Activated naive CD4-positive, alpha-beta T cell treated with Interleukin-2 at 50 U/mL for 16 hours (primary cell): ENCODE measurements at regions not wholly inside any gene's neighbourhood (a gene's known extent, or its start where the extent isn't known, plus 50 kb on each side); places are given as distances from the start of the nearest gene placed in this dataset.

ENCODE experiments used
- DNase-seq: peaks from one replicate; pipeline ENCODE4 v3.0.0-alpha.2; 2020

GRCh38 chr6:9647599-9647998 is 767.3 kb downstream of the TFAP2A start:
- DNase-seq: no peak

DNA sequence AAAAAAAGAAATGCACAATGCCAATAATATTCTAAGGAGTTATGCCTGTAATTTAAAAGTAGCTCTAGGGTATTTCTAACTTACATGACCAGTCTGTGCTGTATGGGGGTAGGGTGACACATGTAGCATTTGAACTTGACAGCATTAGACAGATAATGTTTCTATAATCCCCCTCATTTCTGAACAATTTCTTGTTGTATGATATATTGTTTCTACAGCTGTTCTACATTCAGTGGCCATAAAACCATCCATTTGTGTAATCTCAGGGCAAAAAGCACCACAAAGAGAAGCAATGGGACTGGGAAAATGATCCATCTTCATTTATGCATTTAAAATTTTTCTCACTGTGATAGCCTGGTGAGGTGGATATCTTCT is 767.8 kb downstream of the TFAP2A start:
- no peak for DNase-seq

- no peak for DNase-seq
Observed at GRCh38 chr6:9646342-9647070, 768.4 kb downstream of the TFAP2A start.

DNA sequence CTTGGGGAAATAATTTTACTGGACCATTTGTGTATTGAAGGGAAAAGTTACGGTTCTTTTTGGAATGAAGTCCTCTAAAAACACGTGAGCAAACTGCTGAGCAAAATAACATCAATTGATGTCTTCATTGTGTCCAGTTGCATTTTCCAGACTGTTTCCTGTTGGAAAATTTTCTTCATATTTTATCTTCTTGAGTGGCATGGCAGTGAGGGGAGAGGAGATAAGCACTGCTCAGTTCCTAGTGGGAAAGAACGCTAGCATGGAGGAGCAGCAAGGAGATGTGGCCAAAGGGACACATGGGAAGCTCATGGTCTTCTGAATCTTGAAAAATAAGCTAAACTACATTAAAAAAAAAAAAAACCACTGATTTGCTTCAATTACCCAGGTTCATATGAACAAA is 776.0 kb downstream of the TFAP2A start:
- no peak for DNase-seq

- no peak for DNase-seq
Observed at GRCh38 chr6:9634776-9635175, 780.1 kb downstream of the TFAP2A start.

GRCh38 chr6:9632026-9632425 is 782.8 kb downstream of the TFAP2A start:
- DNase-seq: no peak

DNA sequence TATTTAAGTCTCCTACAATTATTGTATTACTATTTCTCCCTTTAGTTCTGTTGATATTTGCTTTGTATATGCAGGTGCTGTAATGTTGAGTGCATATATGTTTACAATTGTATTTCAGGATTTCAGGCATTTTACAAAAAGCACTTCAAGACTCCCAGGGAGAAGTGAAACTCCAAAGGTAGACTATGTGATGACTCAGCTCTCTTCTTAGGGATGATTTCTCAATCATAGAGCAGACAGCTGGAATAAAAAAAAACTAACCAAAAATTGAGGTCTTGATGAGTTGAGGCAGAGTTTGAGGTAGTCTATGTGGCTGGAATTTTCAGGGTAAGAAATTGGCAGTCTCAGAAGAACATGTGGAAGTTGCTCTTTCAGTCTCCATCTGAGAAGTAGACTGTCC is 786.1 kb downstream of the TFAP2A start:
- DNase-seq: no peak

- DNase-seq: no peak
Observed at GRCh38 chr6:9627916-9628315, 787.0 kb downstream of the TFAP2A start.

DNA sequence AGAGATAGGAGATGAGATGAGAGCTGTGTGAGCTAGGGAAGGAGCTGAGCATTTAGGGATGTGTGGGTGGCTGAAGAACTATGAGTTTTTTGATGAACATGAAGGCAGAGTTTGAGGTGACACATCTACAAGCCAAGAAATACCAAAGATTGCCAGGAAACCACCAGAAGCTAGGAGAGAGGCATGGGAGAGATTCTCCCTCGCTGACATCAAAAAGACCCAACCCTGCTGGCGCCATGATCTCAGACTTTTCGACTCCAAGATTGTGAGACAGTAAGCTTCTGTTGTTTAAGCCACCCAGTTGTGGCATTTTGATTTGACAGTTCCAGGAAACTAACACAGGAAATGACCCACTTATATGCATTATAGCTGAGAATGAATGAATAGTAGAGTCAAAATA is 790.9 kb downstream of the TFAP2A start:
- no peak for DNase-seq

DNA sequence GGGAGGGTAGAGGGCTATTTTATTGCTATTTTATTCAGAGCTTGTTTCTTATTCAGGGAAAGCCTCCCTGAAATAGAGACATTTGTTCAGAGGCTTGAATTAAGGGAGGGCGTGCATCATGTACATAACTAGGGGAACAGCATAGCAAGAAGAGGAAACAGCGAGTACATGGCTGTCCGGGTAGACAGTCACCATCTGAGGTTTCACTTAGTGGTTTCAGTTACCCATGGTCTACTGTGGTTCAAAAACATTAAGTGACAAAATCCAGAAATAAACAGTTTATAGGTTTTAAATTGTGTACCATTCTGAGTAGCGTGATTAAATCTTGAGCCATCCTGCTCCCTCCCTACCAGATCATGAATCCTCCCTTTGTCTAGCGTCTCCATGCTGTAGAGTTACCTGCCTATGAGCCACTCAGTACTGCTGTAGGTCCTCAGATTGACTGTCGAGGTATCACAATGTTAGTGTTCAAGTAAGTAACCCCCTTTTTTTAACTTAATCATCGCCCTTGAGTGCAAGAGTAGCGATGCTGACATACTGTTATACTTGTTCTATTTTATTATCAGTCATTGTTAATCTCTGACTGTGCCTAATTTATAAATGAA is 791.5 kb downstream of the TFAP2A start:
- DNase-seq: no peak

DNA sequence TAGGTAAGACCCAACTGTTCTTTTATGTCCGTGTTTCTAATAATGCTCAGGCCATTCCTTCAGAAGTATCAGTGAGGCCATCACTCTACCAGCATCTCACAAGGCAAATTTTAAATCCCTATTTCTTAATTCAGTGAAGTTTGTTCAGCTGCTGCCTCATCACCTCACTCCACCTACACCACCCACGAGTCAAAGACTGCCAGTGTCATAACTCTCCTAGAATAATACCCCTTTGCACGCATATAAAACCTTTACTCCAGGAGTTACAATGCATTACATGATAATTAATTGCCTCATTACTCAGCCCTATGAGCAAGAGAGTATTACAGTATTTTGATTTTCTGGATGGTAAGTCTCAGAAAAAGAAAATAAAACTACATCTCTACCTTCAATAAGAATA is 793.6 kb downstream of the TFAP2A start:
- no peak for DNase-seq

DNA sequence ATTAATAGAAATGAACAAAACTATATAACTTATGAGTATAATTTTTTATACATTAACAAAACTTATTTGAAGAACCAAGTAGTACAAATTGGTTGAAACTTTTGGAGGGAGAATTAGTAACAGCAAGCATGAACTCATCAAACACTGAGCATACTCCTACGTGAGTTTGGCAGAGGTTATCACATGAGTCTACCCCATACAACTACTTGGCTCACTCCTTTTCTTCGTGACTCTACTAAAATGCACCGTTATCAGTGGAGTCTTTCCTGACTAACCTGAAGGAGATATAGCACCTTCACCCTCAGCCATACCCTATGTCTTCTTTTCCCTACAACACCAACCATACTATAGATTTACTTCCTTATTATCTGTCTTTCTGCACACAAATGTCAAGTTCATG is 794.2 kb downstream of the TFAP2A start:
- DNase-seq: no peak

DNA sequence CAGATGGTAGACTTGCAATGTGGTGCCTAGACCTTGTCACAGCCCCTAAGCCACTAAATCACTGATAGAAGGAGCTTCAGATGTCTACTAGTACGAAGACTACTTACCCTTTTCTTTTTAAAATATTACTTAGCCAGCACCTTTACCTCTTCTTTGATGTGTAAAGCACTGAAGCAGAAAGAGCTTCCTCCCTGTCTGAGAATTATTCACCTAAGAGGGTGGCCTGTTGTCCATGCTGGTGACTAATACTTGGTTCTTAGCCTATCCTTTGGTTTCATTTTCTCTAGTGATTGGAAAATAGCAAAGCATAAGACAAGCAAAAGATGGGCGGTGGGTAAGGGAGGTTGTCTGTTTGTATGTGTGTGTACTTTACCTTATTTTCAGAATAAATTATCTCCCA is 794.6 kb downstream of the TFAP2A start:
- no peak for DNase-seq

DNA sequence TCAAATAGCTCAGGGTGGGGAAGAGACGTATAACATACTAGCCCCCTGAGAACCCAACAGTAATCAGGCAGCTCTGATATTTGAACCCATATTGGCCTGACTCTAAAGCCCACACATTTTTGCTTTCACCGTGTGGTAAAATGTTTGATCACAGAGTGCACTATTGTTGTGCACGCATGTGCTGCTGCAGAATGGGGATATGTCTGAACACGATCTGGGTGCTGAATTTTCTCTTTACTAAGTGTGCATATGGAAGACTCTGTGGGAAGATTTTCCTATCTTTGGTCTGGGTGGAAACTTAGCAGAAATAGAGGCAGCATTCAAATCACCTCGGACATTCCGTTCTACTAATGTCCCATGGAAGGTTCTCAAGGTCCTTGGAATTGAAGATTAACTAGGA is 800.1 kb downstream of the TFAP2A start:
- DNase-seq: no peak

DNA sequence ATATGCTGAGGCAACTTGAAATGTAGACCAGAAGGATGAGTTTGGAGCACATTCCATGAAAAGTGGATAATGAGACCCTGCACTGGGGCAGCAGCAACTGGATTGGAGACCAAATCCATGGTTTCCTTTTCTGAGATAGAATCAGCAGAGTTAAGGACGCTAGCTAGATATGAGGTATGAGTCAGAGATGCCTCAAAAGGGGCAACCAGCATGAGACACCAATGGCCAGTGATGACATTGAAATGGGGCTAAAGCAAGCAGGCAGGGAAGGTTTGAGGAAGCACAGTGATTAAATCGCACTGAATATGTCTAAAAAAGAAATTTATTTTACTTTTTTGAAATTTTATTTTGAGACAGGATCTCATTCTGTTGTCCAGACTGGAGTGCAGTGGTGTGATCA is 802.4 kb downstream of the TFAP2A start:
- DNase-seq: no peak

DNA sequence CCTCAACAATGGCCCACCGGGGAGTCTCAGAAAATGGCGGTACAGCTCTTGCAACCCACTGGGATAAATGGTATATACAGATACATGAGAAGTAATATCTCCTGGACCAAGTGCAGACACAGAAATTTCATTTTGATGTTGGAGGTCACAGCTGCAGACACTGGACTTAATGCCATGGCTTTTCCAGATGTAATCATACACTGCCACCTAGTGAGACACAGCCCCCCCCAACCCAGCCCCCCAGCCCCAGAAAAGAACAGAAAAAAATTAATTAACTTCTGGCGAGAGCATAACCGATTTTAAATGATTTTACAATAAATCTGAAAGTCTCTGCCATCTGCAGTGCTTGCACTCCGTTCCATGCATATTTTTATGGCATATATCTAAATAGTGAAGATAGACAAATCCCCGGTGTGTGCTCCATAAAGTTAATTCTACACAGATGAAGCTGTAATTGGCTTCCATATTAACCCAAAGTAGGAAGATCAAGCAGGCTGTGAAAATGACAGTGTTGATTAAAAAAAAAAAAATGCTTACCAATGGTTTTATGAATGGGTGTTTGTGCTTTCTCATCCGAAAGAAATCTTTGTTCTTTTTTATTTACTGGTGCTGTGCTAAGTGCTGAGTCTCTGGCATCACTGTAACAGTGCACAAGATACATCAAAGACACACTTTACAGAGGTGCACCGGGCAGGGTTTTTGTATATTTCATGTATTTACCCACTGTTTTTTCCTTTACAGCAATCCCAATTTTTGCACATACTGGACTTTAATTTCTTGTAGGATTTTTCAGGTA is 804.1 kb downstream of the TFAP2A start:
- DNase-seq: no peak

DNA sequence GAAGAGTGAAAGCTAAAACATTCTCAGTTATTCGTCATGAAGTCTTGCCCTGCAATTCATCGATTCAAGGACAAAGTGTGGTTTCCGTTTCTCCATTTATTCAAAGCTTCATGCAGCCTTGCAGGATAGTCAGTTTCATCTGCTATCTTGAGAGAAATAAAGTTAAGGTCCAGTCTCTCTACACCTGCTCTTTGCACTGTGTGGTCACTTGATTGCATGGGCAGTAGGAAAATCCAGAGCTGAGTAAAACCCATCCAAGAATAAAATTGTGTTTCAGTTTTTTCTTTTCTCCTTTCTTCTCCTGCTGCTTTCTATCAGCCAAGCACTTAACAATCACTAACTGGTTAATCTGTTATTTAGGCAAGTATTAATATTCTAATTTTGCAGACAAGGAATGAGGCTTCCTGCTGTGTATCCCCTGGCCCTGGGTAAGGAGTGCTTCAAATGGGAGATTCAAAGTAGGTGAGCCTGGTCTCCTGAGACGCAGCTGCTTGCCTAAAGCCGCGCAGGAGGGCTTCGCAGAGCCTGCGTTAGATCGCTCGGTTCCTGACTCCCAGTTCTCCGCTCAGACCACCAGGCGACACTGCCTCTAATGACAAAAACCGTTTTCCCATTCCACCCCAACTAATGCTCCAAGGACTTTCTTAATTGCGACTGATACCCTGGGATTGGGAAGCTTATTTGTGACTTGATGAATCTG is 808.3 kb downstream of the TFAP2A start:
- DNase-seq: no peak

GRCh38 chr6:9594746-9595145 is 820.1 kb downstream of the TFAP2A start:
- no peak for DNase-seq

- no peak for DNase-seq
Observed at GRCh38 chr6:9593554-9593953, 821.3 kb downstream of the TFAP2A start.

DNA sequence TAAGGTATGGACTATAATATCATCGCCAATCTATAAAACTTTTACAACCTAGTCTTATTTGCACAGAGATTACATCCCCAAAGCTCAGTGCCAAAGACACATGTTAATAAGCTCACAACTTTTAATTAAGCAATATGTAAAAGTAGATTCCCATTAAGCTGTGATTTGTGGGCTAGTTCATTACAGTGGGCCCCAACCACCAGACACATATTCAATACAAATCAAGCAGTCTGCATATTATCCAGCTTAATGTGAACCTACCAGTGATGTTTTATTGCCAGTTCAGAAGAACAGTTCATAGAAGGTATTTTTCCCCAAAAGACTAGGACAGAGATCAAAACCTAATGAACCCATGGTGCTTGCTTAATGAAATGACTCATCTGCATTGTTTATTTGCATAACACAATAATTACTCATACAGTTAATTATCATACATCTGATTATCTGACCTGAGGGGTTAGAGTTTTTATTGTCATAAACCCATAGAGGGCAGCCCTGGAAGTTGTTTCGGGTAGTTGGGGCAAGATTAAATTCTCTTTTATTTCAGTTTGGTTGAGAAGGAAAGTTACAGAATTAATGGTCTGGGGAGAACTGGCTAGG is 831.0 kb downstream of the TFAP2A start:
- no peak for DNase-seq

GRCh38 chr6:9581155-9581554 is 833.7 kb downstream of the TFAP2A start:
- DNase-seq: no peak

DNA sequence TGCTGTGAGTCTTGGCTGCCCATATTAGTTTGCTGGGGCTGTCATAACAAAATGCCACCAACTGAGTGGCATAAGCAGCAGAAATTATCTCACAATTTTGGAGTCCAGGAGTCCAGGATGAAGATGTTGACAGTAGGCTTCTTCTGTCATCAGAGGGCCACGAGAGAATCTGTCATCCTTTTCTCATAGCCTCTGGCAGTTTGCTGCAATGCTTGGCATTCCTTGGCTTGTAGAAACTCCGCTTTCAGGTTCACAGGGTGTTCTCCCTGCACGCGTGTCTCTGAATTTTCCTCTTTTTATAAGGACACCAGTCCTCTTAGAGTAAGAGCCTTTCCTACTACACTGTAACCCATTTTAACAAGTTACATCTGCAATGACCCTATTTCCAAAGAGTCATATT is 838.4 kb downstream of the TFAP2A start:
- DNase-seq: no peak

DNA sequence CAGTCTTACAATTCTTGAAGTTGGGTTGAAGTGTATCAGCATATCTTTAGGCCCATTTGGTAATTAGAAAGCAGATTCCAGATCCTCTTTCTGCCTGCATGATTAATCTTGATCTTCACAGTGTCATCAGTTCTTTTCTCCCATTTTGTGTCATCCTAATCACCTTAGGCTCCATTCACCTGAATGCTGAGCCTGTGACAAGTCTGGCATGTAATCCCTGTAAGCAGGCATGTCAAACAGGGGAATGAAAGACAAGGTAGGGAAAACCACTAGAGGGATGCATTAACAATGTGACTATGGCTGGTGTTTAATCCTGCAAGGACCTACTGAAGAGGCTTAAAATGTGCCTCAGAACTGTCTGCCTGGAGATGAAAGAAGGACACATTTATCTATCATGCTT is 848.8 kb downstream of the TFAP2A start:
- no peak for DNase-seq
